ENCODE measurements at regions not wholly inside any gene's neighbourhood (a gene's known extent, or its start where the extent isn't known, plus 50 kb on each side); places are given as distances from the start of the nearest gene placed in this dataset.
A peak's percentile ranks its signal among the peaks of the same experiment; 100 is the strongest.

- Histone ChIP-seq H3K36me3 (ENCODE audit: low read depth) (no peaks in the 10 kb centered on the region), H3K4me1 (ENCODE audit: insufficient read depth, poor library complexity, severe bottlenecking) (no peaks in the 10 kb centered on the region), H3K9me3 (ENCODE audit: severe bottlenecking) (no peaks in the 10 kb centered on the region), H3K4me3 (ENCODE audit: severe bottlenecking) (no peak overlapping the region), H3K27me3 (ENCODE audit: insufficient read depth, poor library complexity, severe bottlenecking) (peaks cover 8% of the 10 kb centered on the region), H3K27ac (ENCODE audit: poor library complexity, severe bottlenecking) (no peak overlapping the region)
- TF ChIP-seq CTCF (IDR thresholded peaks at IDR 0.05; ENCODE audit: poor library complexity, severe bottlenecking), result no peak
- DNase-seq (ENCODE audit: low spot score), result no peak
- peak; percentile 85 for ATAC-seq (ENCODE audit: low read depth)
Observed at GRCh38 chr21:23963454-23963853, 1643.8 kb downstream of the MRPL39 start.

GRCh38 chr21:23960769-23961168 is 1646.5 kb downstream of the MRPL39 start:
- H3K36me3 ChIP-seq (ENCODE audit: low read depth), result no peaks in the 10 kb centered on the region
- no peak overlapping the region for H3K27ac ChIP-seq (ENCODE audit: poor library complexity, severe bottlenecking)
- peaks cover 8% of the 10 kb centered on the region for H3K27me3 ChIP-seq (ENCODE audit: insufficient read depth, poor library complexity, severe bottlenecking)
- ATAC-seq (ENCODE audit: low read depth), result no peak
- H3K4me3 ChIP-seq (ENCODE audit: severe bottlenecking), result no peak overlapping the region
- no peaks in the 10 kb centered on the region for H3K4me1 ChIP-seq (ENCODE audit: insufficient read depth, poor library complexity, severe bottlenecking)
- H3K9me3 ChIP-seq (ENCODE audit: severe bottlenecking), result no peaks in the 10 kb centered on the region
- no peak for DNase-seq (ENCODE audit: low spot score)
- TF ChIP-seq CTCF (IDR thresholded peaks at IDR 0.05; ENCODE audit: poor library complexity, severe bottlenecking), result no peak

GRCh38 chr21:23955135-23955843 is 1652.0 kb downstream of the MRPL39 start:
- Histone ChIP-seq H3K9me3 (ENCODE audit: severe bottlenecking) (no peaks in the 10 kb centered on the region), H3K4me1 (ENCODE audit: insufficient read depth, poor library complexity, severe bottlenecking) (no peaks in the 10 kb centered on the region), H3K27me3 (ENCODE audit: insufficient read depth, poor library complexity, severe bottlenecking) (peaks cover under 1% of the 10 kb centered on the region), H3K36me3 (ENCODE audit: low read depth) (no peaks in the 10 kb centered on the region), H3K4me3 (ENCODE audit: severe bottlenecking) (no peak overlapping the region), H3K27ac (ENCODE audit: poor library complexity, severe bottlenecking) (no peak overlapping the region)
- no peak for TF ChIP-seq CTCF (IDR thresholded peaks at IDR 0.05; ENCODE audit: poor library complexity, severe bottlenecking)
- ATAC-seq (ENCODE audit: low read depth), result no peak
- DNase-seq (ENCODE audit: low spot score), result no peak

GRCh38 chr21:23952269-23952668 is 1655.0 kb downstream of the MRPL39 start:
- no peaks in the 10 kb centered on the region for H3K36me3 ChIP-seq (ENCODE audit: low read depth)
- no peak overlapping the region for H3K4me3 ChIP-seq (ENCODE audit: severe bottlenecking)
- DNase-seq (ENCODE audit: low spot score), result no peak
- ATAC-seq (ENCODE audit: low read depth), result no peak
- no peaks in the 10 kb centered on the region for H3K4me1 ChIP-seq (ENCODE audit: insufficient read depth, poor library complexity, severe bottlenecking)
- H3K27ac ChIP-seq (ENCODE audit: poor library complexity, severe bottlenecking), result no peak overlapping the region
- no peaks in the 10 kb centered on the region for H3K27me3 ChIP-seq (ENCODE audit: insufficient read depth, poor library complexity, severe bottlenecking)
- TF ChIP-seq CTCF (IDR thresholded peaks at IDR 0.05; ENCODE audit: poor library complexity, severe bottlenecking), result no peak
- no peaks in the 10 kb centered on the region for H3K9me3 ChIP-seq (ENCODE audit: severe bottlenecking)

GRCh38 chr21:23951251-23951650 is 1656.0 kb downstream of the MRPL39 start:
- H3K9me3 ChIP-seq (ENCODE audit: severe bottlenecking), result no peaks in the 10 kb centered on the region
- H3K4me1 ChIP-seq (ENCODE audit: insufficient read depth, poor library complexity, severe bottlenecking), result no peaks in the 10 kb centered on the region
- DNase-seq (ENCODE audit: low spot score) (no peak), ATAC-seq (ENCODE audit: low read depth) (no peak)
- H3K27ac ChIP-seq (ENCODE audit: poor library complexity, severe bottlenecking), result no peak overlapping the region
- H3K4me3 ChIP-seq (ENCODE audit: severe bottlenecking), result no peak overlapping the region
- no peaks in the 10 kb centered on the region for H3K36me3 ChIP-seq (ENCODE audit: low read depth)
- H3K27me3 ChIP-seq (ENCODE audit: insufficient read depth, poor library complexity, severe bottlenecking), result no peaks in the 10 kb centered on the region
- TF ChIP-seq CTCF (IDR thresholded peaks at IDR 0.05; ENCODE audit: poor library complexity, severe bottlenecking), result no peak

All from RWPE2 (cell line).